HG02852 (cell line): ENCODE measurements at regions not wholly inside any gene's neighbourhood (a gene's known extent, or its start where the extent isn't known, plus 50 kb on each side); places are given as distances from the start of the nearest gene placed in this dataset.
"Not testable (repeated sequence)": the region's sequence is repeated elsewhere in the genome, so short reads cannot be mapped to it uniquely, and the experiment has no call there.

Experiments used
- ATAC-seq: cut with Tn5 transposase; IDR thresholded peaks from one replicate; pipeline ENCODE4 v1.9.1; 2021; ENCODE audit warnings: mild to moderate bottlenecking, moderate library complexity; ENCODE audit not compliant: unreplicated experiment

- no peak for ATAC-seq
Observed at GRCh38 chr5:28329176-28329575, 1290.8 kb upstream of the CDH9 start.

- ATAC-seq: no peak
Observed at GRCh38 chr5:28328681-28329080, 1290.3 kb upstream of the CDH9 start.

- no peak for ATAC-seq
Observed at GRCh38 chr5:28324174-28324573, 1285.8 kb upstream of the CDH9 start.

- no peak for ATAC-seq
Observed at GRCh38 chr5:28313953-28314352, 1275.6 kb upstream of the CDH9 start.

GRCh38 chr5:28313321-28313951, 1275.0 kb upstream of the CDH9 start:
- no peak for ATAC-seq

GRCh38 chr5:28310696-28311095, 1272.3 kb upstream of the CDH9 start:
- ATAC-seq: no peak

GRCh38 chr5:28305891-28306290, 1267.5 kb upstream of the CDH9 start:
- ATAC-seq: no peak

GRCh38 chr5:28301712-28302111, 1263.3 kb upstream of the CDH9 start:
- no peak for ATAC-seq

GRCh38 chr5:28296254-28297013, 1258.0 kb upstream of the CDH9 start:
- no peak for ATAC-seq

GRCh38 chr5:28287021-28287420, 1248.6 kb upstream of the CDH9 start:
- not testable (repeated sequence) for ATAC-seq

GRCh38 chr5:28286566-28286965, 1248.2 kb upstream of the CDH9 start:
- no peak for ATAC-seq

GRCh38 chr5:28284788-28285187, 1246.4 kb upstream of the CDH9 start:
- ATAC-seq: no peak

- no peak for ATAC-seq
Observed at GRCh38 chr5:28281351-28281750, 1243.0 kb upstream of the CDH9 start.

- ATAC-seq: no peak
Observed at GRCh38 chr5:28275931-28276330, 1237.5 kb upstream of the CDH9 start.

GRCh38 chr5:28269978-28270377, 1231.6 kb upstream of the CDH9 start:
- no peak for ATAC-seq

- no peak for ATAC-seq
Observed at GRCh38 chr5:28265877-28266276, 1227.5 kb upstream of the CDH9 start.

GRCh38 chr5:28254846-28255245, 1216.5 kb upstream of the CDH9 start:
- ATAC-seq: no peak

- ATAC-seq: no peak
Observed at GRCh38 chr5:28253431-28253830, 1215.0 kb upstream of the CDH9 start.

- ATAC-seq: no peak
Observed at GRCh38 chr5:28249771-28250415, 1211.5 kb upstream of the CDH9 start.

GRCh38 chr5:28234356-28234968, 1196.1 kb upstream of the CDH9 start:
- no peak for ATAC-seq

GRCh38 chr5:28226407-28226806, 1188.0 kb upstream of the CDH9 start:
- ATAC-seq: no peak

- ATAC-seq: no peak
Observed at GRCh38 chr5:28219539-28219938, 1181.2 kb upstream of the CDH9 start.
